Stimulated activated CD8-positive, alpha-beta memory T cell treated with anti-CD3 and anti-CD28 coated beads, Interleukin-7, amount 100 ng/mL, for 24 hours (primary cell): ENCODE measurements at regions not wholly inside any gene's neighbourhood (a gene's known extent, or its start where the extent isn't known, plus 50 kb on each side); places are given as distances from the start of the nearest gene placed in this dataset.
"Not testable (repeated sequence)": the region's sequence is repeated elsewhere in the genome, so short reads cannot be mapped to it uniquely, and the experiment has no call there.

Experiments used
- DNase-seq: peaks from one replicate; pipeline ENCODE4 v3.0.0-alpha.2; 2020; ENCODE audit warnings: low read depth

DNA sequence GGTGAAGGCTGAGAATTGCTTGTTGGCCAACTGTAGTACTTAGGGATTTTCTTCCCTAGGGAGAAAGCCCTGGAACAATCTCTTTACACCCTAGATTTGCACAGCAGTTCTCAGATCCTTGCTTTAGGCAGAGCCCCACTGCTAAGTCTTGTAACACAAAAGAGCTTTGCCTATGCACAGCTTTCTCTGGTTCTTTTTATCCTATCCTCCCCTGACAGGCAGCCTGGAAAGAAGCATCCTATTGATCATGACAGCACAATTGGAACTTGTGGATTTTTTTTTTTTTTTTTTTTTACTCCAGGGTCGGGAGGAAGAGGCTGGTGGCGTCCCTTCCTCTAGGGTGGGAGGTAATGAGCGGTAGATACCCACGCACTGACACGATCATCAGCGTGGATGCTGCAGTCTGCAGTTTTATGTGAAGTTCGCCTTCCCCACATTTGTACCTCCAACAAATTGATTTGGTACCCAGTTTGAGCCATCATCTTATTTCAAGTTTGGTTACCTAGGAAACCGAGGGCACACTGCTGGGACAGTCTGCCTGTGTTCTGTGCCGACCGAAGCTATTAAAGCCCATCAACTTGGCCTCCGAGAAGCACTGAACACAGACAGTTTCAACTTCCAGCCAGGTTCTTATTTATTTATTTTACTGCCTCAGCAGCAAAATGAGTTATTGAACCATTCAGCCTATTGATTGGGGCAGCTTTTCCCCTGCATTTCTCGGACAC lies 110.1 kb downstream of the NRN1 start:
- no peak for DNase-seq

DNA sequence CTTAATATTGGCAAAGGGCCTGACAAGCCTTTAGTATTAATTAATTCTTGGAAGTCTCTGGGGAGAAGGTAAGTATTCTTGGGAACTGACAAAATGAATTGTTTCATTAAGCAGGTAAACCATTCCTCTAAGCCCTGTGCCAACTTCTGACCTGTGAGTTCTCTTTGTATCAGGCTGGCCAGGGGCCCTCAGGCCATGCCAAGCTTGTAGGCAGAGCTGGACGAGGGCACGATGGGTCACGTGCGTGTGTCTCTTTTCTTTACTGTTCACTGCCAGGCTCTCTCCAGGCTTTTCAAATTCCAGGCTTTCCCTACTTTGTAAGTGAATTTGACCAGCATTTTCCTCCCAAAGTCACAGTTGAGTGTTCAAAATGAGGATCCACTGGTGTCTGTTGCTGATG lies 112.4 kb downstream of the NRN1 start:
- no peak for DNase-seq

DNA sequence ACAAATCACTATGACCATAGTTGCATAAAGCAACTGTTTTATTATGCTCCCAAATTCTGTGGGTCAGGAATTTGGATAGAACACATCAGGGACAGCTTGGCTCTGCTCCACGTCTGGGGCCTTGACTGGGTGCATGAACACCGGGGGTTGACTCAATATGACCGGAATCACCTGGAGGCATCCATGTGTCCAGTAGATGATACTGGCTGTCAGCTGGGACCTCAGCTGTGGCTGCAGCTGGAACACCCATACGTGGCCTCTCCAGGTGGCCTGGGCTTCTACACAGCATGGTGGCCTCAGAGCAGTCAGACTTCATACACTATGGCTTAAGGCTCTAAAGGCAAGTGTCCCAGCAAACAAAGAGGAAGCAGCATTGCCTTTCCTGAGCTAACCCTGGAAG lies 113.4 kb downstream of the NRN1 start:
- no peak for DNase-seq

DNA sequence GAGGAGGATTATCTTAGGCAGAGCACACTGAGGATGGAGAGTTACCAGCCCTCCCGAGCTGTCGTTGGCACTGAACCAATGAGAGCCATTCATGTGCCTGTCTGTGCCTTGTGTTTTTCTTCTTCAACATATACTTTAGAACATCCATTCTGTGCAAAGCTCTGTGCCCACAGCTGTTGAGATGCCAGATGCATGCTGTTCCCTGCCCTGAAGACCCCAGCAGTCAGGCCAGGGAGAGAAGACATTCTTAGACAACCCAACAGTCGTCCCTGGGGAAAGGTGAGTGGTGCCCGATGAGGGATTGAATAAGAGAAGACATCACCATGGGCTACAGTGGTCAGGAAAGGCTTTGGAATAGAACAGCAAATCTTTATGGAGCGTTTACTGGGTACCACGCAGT lies 114.1 kb downstream of the NRN1 start:
- DNase-seq = no peak

DNA sequence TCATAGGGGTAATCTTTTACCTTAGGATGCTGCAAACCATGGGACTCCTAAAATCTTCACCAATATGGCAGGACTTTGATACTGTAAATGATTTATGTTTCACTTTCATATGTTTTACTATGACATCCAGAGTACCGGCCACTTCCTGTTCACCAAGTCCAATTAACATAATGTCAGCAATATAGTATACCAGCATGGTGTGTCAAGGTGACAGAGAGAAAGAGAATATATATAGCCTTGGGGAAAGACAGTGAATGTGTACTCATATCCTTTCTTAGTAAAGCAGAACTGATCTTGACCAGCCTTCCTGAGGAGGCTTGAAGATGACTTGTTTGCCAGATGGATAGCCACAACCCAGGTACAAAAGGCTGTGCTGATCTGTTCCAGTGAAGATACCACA lies 127.9 kb downstream of the NRN1 start:
- DNase-seq = no peak

DNA sequence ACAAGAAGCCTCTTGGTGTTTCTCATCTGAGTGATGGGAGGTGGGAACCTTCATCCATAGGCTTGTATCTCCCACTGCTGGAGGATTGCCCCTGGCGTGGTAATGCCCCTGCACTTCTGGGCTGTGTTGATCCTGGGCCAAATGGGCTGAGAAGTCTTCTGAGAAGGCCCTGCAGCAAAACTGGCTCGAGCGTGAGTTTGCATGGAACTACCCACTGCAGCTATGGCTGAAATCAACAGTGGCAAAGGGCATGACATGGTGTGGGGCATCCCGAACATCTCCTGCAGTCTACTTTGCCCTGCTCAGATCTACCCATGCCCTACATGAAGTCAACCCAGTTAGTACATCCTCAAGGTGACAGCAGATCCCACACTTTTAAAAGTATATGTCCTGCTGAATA lies 130.6 kb downstream of the NRN1 start:
- DNase-seq = no peak

DNA sequence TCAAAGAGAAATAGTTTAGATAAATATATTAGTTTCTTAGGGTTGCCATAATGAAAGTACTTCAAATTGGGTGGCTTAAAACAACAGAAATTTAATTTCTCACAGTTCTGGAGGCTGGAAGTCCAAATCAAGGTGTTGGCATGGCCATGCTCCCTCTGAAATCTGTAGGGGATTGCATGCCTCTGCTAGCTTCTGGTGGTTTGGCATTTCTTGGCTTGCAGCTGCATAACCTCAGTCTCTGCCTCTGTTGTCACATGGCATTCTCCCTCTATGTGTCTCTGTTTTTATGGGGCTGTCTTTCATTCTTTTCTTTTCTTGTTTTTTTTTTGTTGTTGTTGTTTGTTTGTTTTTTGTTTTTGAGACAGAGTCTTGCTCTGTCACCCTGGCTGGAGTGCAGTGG lies 132.7 kb downstream of the NRN1 start:
- DNase-seq = not testable (repeated sequence)

DNA sequence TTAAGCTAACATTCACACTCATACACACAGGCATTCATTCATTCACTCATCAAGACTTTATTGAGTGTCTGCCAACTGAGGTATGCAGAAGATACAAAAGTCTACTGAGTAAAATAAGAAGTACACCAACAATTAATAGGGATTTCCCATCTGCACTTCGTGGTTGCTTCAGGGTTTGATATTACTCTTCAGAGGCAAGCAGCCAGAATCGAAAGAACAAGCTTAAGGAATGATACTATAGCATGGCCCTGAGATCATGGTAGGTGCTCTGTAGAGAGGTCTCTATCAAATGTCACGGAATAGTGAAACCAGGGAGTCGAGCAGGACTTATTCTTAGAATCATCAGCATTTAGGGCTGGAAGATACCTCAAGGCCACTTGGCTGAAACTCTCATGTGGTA lies 135.4 kb downstream of the NRN1 start:
- no peak for DNase-seq

DNA sequence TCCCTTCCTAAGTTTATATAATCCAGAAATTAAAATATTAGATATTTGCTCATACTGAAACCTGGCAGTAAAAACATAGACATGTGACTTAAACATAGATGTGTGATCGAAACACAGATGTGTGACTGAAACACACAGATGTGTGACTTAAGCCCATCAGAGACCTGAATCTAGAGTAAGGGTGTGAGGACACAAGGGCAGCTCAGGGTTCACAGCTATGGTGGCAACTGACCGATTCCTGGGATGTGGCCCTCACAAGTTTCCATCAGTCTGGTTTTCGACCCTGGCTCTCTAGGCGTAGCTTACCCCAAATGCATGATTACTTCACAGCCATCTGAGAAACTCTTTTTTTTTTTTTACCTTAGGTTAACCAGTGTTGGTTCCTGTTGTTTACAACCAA lies 137.0 kb downstream of the NRN1 start:
- no peak for DNase-seq

DNA sequence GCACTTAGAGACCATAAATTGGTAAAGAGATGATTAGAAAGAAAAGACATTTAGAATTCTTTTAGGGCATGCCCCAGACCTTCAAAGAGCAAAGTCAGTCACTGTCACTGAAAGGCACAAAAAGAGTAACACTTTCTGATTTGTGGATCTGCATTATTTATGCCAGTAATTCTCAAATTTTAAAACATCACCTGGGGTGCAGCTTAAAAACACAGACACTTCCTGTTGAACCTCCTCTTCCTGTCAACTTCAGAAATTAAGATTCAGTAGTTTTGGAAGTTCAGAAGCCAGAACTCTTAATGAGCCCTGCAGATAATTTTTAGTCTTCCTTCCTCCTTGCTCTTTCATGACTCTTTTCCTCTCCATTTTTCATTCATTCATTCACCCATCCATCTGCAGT lies 137.5 kb downstream of the NRN1 start:
- no peak for DNase-seq

DNA sequence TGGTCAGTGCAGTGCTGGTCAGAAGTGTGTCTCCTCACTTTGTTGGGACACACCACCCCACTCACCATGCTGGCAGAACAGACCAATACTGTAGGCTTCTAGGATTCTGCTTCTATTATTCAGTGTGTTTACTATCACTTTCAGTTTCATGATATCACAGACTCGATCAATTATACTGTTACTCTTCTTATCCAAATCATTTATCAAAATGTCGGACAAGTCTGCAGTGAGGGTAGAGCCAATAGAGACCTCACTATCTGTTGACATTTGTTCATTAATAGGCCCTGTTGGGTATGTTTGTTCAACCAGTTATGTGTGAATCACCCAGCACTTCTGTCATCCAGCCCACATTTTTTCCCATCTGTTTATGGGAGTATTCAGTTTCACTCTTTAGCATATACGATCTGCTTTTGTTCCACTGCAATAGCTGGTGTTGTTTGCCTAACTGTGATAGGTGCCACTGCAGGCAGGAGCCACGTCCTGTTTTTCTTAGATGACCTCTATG lies 140.1 kb downstream of the NRN1 start:
- no peak for DNase-seq

DNA sequence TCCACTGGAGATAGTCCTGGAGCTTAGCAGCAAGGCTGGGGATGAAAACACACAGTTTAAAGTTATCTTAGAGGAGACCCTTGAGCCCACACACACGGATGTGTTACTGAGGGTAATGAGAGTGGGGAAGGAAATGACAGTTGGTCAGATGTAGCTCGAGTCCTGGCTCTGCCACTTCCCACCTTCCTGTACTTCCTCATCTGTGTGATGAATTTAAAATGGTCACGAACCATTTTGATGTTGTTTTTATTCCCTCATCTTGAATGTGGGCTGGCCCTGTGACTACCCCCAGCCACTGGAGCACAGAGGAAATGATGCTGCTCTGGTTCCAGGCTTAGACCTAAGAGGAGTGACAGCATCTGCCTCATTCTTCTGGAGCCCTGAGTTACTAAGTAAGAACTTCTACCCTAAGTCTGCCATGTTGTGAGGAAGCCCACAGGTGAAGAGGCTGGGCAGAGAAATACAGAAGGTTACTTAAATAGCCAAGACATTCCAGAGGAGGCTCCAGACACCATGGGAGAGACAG lies 141.2 kb downstream of the NRN1 start:
- no peak for DNase-seq

DNA sequence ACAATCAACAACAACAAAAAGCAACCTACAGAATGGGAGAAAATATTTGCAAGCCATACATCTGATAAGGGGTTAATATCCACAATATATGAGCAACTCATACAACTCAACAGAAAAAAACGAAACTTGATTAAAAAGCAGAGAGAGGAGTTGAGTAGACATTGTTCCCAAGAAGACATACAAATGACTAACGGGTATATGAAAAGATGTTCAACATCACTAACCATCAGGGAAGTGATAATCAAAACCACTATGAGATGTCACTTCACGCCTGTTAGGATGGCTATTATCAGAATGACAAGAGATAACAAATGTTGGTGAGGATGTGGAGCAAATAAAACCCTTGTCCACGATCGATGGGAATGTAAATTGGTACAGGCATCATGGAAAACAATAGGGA lies 145.9 kb downstream of the NRN1 start:
- no peak for DNase-seq

DNA sequence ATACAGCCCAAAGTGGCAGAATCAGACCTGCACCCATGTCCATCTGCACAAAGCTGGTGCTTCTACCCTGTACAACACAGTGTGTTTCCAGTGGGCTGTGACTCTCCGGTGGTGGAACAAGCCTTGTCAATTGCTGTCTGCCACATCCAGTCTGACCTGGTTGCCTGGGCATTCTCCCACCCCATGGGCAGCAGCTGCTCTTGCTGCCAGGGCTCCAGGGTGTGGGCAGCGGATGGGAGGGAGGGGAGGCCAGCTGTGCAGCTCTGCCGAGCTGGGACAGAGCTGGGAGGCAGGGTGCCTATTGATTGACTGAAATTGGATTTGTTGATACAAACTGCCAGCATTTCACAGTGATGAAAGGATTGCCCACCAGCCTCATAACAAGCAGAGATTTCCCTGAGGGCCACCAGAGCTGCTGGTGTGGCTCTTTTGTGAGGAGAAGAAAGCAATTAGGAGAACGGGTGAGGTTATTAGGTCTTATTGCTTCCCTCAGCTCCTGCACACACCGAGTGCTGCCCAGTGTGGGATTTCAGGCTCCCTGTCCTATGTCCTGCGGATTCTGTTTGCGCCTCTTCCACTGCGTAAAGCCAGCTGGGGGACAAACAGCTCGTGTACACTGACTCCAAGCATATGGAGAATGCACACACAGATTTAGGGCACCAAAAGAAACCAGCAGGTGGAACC lies 150.8 kb downstream of the NRN1 start:
- DNase-seq = no peak

DNA sequence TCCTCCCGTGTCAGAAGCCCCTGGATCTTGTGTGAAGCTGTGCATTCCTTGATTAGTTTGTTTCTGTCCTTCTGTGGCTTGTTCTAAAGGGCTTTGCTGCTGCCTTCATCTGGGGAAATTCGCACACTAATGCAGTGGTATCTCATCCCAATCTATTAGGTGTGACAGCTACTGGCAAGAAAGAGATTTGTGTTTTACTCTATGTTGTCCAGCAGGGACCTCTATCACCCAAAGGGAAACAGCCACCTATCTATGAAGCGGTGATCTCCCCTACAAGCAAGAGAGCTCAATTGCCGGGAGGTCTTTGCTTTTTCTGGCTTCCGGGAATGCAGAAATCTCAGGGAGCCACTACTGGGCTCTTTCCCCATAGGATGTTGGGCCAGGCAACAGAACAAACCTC lies 151.8 kb downstream of the NRN1 start:
- DNase-seq = no peak

DNA sequence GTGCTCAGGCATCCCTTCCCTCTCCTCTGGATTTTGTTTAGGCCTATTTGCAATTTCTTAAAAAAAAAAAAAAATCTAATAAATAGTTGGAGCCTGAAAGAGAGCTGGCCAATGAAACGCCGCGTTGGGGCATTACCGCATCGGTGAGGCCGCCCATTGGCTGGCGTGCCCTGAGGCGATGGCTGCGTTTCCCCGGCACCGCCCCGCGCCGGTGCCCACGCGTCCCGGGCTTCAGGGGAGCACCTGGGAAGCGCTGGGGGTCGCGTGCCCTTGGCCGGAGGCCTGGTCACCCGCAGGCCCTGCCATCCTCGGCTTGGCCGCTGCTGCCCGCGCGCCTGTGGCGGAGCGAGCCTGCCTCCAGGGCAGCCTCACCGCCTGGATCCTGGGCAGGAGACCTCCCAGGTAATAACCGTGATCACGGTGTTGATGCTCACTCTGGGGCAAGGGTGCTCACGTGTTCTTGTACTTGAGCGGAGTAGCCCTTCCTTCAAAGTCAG lies 155.4 kb downstream of the NRN1 start:
- peak; percentile 44 for DNase-seq

DNA sequence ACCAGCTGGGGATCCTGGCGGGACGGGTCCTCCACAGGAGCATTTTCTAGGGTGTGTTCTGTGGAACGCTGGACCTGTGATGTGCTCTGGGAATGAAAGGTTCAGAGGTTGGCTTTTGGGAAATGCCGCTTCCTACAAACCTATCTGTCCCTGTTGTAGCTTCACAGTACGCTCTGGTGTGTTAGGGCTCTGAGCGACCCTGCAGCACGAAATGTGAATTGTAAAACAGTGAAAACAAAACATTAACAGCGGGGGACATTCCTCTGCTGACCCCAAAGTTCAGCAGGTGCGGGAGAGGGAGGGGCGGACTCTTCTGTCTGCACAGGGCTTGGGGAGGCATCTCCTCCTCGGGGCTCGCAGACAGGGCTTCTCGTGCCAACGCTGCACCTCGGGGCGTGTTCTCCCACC lies 155.9 kb downstream of the NRN1 start:
- no peak for DNase-seq

DNA sequence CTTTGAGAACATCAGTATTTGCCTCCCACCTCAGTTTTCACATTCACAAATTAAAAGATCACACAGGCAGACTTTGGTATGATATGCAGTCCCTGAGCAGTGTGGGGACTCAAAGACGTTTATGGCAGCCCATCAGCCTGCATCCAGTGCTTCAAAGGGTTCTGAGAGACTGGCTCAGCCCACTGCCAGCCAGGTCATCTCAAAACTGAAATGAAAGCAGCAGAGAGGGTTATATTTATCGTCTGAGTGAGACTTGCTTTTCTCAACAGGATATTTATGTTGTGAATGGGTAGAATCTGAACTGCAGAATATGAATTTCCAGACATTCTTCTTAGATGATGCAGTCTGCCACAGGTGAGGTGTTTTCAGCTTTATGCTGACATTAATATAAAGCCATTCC lies 159.8 kb downstream of the NRN1 start:
- DNase-seq = no peak

DNA sequence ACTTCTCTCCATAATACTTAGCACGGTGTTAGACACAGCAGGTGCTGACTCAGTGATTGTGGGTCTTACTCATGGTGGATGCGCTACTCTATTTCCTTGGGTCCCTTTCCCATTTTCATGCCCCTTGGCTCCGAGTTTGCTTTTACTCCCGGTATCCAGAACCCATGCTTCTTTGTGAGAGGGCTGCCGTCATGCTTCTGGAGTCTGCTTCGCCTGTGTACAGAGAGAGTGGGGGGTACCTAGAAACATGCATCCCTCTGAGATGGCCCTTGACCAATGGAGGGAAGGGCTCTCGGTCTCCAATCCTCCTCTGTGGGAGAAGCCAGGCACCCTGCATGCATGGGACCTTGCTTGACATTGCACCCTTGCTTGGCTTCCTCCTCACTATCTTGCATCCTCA lies 160.4 kb downstream of the NRN1 start:
- no peak for DNase-seq

DNA sequence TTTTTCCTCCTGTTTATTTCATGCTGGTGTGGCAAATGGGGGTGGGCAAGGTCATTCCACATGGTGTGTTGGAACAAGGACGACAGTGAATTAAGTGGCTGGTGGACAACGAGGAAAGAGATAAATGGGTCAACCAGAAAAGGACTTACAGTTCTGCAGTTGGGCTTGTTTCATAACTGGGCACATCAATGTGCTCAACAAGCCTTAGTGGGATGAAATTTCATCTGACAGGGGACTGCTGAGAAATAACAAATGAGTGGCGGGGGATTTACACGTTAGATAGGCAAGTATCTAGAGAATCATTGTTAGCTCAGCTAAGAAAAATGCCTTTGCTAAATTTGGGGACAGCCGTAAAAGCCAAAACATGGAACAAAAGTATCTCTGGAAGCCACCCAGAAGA lies 163.6 kb downstream of the NRN1 start:
- DNase-seq = no peak

DNA sequence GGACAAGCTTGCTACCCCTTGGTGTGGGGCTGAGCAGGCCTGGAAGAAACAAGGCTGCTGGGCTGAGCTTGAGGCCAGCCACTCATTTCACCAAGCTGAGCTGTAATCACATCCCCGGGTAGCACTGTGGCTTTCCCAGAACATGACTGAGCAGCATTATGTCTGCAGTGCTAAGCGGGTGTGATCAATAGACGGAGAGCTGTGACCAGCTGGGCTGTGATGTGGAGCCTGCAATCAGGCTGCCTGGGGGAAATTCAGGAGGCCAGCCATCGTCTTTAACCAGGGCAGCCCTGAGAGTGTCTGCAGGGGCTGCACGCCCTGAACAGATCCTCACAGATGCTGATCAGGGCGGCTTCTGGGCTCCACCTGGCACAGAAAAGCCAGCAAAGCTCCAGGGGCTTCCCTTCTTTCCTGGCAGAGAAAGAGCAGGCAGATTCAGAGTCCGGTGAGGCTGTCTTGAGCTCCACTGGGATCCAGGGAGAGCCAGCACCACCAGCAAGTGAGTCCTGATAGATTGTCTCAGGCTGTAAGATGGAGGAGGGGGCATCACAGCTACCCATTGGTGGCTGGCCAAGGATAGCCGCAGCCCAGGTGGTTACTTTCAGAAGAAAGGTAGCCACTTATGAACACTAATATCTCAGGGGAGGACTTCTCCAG lies 165.9 kb downstream of the NRN1 start:
- no peak for DNase-seq

DNA sequence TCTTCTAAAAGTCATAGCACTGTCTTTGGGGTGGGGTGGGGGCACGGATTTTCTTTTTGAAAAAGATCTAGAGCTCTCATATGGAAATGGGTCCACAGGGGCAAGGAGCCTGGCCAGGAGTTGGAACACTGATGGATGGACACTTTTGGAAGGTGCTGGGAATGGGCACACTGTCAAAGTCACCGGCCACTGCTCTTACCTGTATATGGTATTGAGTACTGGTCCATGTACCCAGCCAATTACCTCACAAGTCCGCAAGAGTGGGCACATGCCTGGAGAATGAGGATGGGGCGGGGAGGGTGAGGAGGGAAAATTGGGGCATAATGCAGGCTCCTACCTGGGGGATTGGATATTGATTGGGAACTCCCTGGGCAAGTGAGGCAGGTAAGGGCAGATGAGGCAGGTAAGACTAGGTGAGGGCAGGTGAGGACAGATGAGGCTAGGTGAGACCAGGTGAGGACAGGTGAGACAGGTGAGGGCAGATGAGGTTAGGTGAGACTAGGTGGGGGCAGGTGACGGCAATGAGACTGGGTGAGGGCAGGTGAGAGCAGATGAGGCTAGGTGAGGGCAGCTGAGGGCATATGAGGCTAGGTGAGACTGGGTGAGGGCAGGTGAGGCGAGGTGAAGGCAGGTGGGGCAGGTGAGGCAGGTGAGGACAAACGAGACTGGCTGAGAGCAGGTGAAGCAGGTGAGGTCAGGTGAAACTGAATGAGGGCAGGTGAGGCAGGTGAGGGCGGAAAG lies 167.9 kb downstream of the NRN1 start:
- no peak for DNase-seq
